GM12873 (cell line): ENCODE measurements at regions not wholly inside any gene's neighbourhood (a gene's known extent, or its start where the extent isn't known, plus 50 kb on each side); places are given as distances from the start of the nearest gene placed in this dataset.

Experiments
- TF ChIP-seq, protein P1 (sequence below): IDR thresholded peaks from 2 replicates; pipeline ENCODE4 v1.5.1; 2012; ENCODE audit warnings: low read depth, mild to moderate bottlenecking, moderate library complexity, low read length, control low read depth; ENCODE audit not compliant: insufficient read depth; ENCODE audit errors: missing control alignments

DNA sequence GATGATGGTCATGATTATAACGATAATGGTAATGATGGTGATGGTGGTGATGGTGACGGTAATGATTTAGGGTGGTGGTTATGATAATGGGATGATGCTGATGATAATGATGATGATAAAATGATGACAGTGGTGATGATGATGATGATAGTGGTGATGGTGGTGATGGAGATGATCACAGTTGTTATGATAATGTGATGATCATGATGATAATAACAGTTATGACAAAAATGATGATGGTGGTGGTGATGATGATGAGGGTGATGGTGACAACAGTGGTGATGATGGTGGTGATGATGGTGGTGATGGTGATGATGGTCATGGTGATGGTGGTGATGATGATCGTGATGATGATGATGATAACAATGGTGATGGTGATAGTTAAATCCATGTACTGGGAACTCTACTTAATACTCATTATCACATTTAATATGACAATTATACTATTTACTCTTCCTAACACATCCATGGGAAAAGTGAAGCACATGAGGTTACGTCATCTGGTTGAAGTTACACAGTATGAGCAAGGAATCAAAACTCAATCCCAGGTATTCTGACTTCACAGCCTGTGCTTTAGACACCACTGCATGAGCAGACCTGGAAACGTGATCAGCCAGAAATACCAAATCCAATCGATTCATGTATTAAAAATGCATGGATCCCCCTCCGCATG, 322.2 kb downstream of the BRD1 start:
- TF ChIP-seq, protein P1, sequence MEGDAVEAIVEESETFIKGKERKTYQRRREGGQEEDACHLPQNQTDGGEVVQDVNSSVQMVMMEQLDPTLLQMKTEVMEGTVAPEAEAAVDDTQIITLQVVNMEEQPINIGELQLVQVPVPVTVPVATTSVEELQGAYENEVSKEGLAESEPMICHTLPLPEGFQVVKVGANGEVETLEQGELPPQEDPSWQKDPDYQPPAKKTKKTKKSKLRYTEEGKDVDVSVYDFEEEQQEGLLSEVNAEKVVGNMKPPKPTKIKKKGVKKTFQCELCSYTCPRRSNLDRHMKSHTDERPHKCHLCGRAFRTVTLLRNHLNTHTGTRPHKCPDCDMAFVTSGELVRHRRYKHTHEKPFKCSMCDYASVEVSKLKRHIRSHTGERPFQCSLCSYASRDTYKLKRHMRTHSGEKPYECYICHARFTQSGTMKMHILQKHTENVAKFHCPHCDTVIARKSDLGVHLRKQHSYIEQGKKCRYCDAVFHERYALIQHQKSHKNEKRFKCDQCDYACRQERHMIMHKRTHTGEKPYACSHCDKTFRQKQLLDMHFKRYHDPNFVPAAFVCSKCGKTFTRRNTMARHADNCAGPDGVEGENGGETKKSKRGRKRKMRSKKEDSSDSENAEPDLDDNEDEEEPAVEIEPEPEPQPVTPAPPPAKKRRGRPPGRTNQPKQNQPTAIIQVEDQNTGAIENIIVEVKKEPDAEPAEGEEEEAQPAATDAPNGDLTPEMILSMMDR: no peak

DNA sequence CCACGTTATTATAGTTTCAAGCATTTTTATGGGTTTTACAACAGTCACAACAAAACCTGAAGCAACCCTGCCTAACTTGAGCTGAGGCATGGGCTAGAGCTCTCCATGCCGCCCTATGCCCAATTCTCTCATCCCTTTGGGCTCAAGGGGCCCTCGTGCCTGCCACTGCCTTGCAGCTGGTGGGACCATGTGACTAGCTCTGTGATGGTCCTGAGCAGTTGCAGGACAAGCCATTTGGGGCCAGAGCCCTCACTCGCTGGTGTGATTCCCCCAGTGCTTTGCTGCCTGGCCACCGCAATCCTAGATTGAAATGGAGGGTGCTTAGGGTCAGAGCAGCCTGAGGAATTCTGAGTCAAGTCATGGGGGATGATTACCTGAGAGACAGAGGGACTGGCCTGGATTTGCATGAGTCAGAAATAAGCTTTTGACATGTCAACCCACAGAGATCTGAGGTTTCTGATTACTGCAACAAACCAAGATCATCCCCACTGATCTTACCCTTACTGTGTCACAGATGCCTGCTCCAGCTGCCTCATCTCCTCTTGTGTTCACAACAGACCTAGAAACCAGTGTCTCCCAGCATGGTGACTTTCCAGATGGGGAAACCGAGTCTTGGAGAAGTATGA, 323.7 kb downstream of the BRD1 start:
- TF ChIP-seq, protein P1: no peak

DNA sequence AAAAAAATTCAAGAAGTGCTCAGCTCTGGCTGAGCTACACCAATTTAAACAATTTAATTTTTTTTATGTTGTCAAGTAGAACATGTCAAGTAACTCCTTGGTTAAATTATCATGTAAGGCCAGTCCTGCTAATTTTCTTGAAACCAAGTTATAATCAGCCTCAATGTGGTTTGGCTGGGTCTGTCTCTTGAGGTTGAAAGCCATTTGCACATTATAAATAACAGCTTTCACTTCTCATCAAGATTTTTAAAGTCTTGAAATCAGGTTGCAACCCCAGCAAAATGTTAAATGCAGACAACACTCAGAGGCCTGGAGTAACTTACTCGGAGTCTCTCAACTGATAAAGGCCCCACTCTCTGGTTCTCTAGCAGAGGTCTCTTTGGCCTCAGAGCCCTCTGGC, 324.4 kb downstream of the BRD1 start:
- TF ChIP-seq, protein P1: no peak

DNA sequence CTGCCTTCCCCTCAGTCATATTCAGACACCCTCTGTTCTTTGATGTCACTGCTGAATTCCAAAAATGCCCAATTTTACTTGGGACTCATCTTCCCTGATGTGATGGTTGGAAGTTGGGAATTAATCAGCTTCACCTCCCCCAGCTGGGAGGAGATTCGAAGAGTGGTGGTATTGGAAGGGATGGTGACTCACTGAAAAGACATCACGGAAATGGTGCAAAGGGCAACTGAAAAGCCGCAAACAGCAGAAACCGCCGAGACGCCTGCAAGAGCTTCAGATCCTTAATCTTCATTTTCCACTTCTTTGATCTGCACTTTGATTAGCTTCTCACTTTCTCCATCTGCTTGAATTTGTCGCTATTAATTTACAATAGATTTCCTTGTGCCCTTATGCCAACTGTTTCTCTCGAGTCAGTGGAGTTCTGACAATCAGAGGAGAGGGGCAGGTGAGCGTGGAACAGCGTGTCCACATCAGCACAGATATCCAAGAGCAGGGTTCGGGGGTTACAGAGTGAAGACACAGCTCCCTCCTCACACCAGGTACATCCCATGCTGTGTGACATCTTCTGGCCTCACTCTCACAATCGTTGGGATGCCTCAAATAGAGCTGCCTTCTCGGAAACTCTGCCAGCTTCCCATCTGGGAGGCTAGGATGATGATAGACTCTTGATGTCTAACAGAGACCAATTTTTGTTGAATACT, 325.4 kb downstream of the BRD1 start:
- TF ChIP-seq, protein P1: no peak

DNA sequence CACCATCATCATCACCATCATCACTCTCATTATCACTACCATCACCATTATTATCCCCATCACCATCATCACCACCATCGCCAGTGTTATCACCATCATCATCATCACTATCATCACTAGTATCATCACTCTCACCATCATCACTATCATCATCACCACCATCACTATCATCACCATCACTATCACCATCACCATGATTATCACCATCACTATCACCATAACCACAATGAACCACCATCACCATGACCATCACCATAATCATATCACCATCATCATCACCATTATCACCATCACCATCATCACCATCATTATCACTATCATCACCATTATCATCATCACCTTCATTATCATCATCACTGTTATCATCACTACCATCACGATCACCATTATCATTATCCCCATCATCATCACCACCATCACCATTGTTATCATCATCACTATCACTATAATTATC, 326.7 kb downstream of the BRD1 start:
- TF ChIP-seq, protein P1: no peak

DNA sequence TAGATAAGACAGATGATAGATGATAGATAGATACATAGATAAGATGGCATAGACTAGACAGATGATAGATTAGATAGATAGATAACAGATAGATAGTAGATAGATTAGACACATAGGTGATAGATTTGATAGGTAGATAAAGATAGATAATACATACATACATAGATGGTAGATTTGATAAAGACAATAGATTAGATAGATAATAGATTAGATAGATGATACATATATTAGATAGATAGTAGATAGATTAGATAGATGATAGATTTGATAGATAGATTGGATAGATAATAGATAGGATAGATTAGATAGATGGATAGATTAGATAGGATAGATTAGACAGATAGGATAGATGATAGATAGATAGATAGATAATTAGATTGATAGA, 327.6 kb downstream of the BRD1 start:
- TF ChIP-seq, protein P1: no peak

DNA sequence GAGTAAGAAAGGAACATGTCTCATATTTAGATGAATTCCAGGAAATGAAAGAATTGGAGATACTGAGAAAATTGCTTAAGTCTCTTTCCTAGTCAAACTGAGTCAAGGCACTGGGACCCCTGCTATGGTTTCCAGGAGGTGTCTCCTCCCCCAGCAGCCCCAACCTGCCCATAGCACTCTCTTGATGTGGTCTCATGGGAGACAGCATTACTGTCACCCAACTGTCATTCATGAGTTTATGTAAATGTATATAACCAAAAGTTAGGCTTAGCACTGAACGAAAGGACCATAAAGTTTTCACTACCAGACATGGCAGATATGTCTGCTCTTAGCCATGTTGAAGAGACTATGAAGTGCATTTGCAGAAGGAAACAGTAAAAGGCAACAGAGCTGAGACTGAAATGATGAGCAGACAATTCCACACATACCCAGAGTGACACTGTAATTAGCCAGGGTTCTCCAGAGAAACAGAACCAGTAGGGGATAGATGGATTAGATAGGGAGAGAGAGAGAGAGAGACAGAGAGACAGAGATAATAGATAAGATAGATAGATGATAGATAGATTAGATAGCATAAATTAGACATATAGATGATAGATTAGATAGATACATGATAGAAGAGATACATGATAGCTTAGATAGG, 328.1 kb downstream of the BRD1 start:
- TF ChIP-seq, protein P1: no peak
